C4-2B (cell line): ENCODE measurements at regions not wholly inside any gene's neighbourhood (a gene's known extent, or its start where the extent isn't known, plus 50 kb on each side); places are given as distances from the start of the nearest gene placed in this dataset.

Experiments
- ZFX ChIP-seq: fragments of 450-650 bp; IDR thresholded peaks from 2 replicates; pipeline ENCODE4 v1.6.1; 2017
- TF ChIP-seq, protein P1 (sequence below): fragments of 450-650 bp; conservative IDR thresholded peaks from 2 replicates; pipeline ENCODE4 v1.5.1; 2017; ENCODE audit warnings: mild to moderate bottlenecking

DNA sequence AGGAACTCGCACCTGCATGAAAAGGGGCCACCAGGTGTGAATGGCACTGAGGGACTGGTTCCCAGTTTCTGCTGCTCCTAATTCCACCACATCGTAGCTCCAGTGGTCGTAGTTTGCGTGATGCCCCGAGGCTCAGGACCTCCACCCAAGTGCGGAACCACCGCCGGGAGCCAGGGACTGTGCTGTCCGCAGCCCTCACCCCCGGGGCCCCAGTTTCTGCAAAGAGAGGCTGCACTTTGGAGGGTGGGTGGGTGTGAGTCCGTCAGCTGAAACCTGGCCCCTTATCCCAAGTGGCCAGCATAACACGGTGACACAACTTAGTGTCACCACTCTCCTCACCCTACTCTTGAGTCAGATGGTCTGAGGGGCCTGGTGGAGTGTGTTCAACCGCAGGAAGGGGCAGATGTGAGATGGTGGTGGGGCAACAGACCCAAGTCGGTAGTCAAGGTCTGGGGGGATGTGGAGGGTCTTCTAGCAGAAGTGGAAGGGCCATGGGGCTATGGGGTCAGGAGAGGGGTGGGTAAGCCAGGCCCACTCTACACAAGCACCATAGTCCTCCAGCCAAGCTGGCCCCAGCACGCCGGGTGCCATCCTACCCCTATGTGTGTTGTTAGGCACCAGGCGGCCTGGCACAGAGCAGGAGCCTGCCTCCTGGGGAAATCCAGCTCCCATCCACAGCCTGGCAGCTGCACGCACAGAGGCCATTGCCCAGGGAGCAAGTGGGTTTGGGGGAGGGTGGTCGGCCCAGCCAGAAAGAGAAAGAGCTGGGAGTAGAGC, 1301.6 kb downstream of the UQCRFS1 start:
- TF ChIP-seq, protein P1, sequence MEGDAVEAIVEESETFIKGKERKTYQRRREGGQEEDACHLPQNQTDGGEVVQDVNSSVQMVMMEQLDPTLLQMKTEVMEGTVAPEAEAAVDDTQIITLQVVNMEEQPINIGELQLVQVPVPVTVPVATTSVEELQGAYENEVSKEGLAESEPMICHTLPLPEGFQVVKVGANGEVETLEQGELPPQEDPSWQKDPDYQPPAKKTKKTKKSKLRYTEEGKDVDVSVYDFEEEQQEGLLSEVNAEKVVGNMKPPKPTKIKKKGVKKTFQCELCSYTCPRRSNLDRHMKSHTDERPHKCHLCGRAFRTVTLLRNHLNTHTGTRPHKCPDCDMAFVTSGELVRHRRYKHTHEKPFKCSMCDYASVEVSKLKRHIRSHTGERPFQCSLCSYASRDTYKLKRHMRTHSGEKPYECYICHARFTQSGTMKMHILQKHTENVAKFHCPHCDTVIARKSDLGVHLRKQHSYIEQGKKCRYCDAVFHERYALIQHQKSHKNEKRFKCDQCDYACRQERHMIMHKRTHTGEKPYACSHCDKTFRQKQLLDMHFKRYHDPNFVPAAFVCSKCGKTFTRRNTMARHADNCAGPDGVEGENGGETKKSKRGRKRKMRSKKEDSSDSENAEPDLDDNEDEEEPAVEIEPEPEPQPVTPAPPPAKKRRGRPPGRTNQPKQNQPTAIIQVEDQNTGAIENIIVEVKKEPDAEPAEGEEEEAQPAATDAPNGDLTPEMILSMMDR, result no peak
- TF ChIP-seq ZFX, result no peak
